Smooth muscle cell (in vitro differentiated cells): ENCODE measurements at regions not wholly inside any gene's neighbourhood (a gene's known extent, or its start where the extent isn't known, plus 50 kb on each side); places are given as distances from the start of the nearest gene placed in this dataset.

Source experiments
- DNase-seq: peaks from one replicate; lab custom pipeline; 2025; ENCODE audit not compliant: unreplicated experiment; lab: John Stamatoyannopoulos, UW
- H2AFZ ChIP-seq: fragments of 200-600 bp; sonication (generic); 2 replicates; pipeline ENCODE4 v1.6.0; 2016; ENCODE audit warnings: antibody characterized with exemption, low read depth, mild to moderate bottlenecking
- H3F3A ChIP-seq: fragments of 200-600 bp; sonication (generic); 2 replicates; pipeline ENCODE4 v1.6.0; 2017; ENCODE audit warnings: antibody characterized with exemption, low read depth
- H3K27ac ChIP-seq: fragments of 200-600 bp; sonication (generic); 2 replicates; pipeline ENCODE4 v1.5.1; 2016; ENCODE audit warnings: low read depth, mild to moderate bottlenecking
- H3K27me3 ChIP-seq: fragments of 200-600 bp; sonication (generic); 2 replicates; pipeline ENCODE4 v1.6.1; 2016; ENCODE audit warnings: low read depth, mild to moderate bottlenecking
- H3K36me3 ChIP-seq: fragments of 200-600 bp; sonication (generic); 2 replicates; pipeline ENCODE4 v1.5.1; 2016; ENCODE audit warnings: low read depth
- H3K4me1 ChIP-seq: fragments of 200-600 bp; sonication (generic); 2 replicates; pipeline ENCODE4 v1.5.1; 2016; ENCODE audit warnings: low read depth
- H3K4me2 ChIP-seq: fragments of 200-600 bp; sonication (generic); 2 replicates; pipeline ENCODE4 v1.6.0; 2016; ENCODE audit warnings: mild to moderate bottlenecking
- H3K4me3 ChIP-seq: fragments of 200-600 bp; sonication (generic); 2 replicates; pipeline ENCODE4 v1.5.1; 2016; ENCODE audit warnings: mild to moderate bottlenecking
- H3K79me2 ChIP-seq: fragments of 200-600 bp; sonication (generic); 2 replicates; pipeline ENCODE4 v1.6.0; 2016; ENCODE audit warnings: low read depth, mild to moderate bottlenecking
- H3K9ac ChIP-seq: fragments of 200-600 bp; sonication (generic); 2 replicates; pipeline ENCODE4 v1.6.0; 2016; ENCODE audit warnings: low read depth
- H3K9me3 ChIP-seq: fragments of 200-600 bp; sonication (generic); replicated peaks from 2 replicates; pipeline ENCODE4 v1.5.1; 2016; ENCODE audit warnings: low read depth
- H4K20me1 ChIP-seq: fragments of 200-600 bp; sonication (generic); 2 replicates; pipeline ENCODE4 v1.6.0; 2016; ENCODE audit warnings: low read depth
- CTCF ChIP-seq: fragments of 200-600 bp; sonication (generic); IDR thresholded peaks from 2 replicates; pipeline ENCODE4 v1.5.1; 2017; ENCODE audit warnings: borderline replicate concordance, mild to moderate bottlenecking, antibody characterized with exemption; ENCODE audit not compliant: insufficient read depth, poor library complexity, severe bottlenecking
- WGBS: methylation state at CpG from one replicate; pipeline ENCODE4 v1.1.7; 2016; ENCODE audit warnings: low lambda C conversion rate; 5-methylcytosine and 5-hydroxymethylcytosine counted together

GRCh38 chr5:2263763-2264162, 381.0 kb upstream of the IRX4 start:
- Histone ChIP-seq H3K27me3 (no peaks in the 10 kb centered on the region), H3K9ac (no peak overlapping the region), H3K36me3 (no peaks in the 10 kb centered on the region), H2AFZ (no peak overlapping the region), H3F3A (no peaks in the 10 kb centered on the region), H4K20me1 (no peaks in the 10 kb centered on the region), H3K4me3 (no peak overlapping the region), H3K79me2 (no peaks in the 10 kb centered on the region), H3K9me3 (no peaks in the 10 kb centered on the region), H3K4me1 (no peaks in the 10 kb centered on the region), H3K27ac (no peak overlapping the region), H3K4me2 (no peak overlapping the region)
- 89% methylated on average over 12 of the region's 12 CpGs for WGBS
- TF ChIP-seq CTCF: no peak
- no peak for DNase-seq

GRCh38 chr5:2262620-2263019, 379.9 kb upstream of the IRX4 start:
- Histone ChIP-seq H3K4me1 (no peaks in the 10 kb centered on the region), H3F3A (no peaks in the 10 kb centered on the region), H4K20me1 (no peaks in the 10 kb centered on the region), H3K4me2 (no peak overlapping the region), H3K4me3 (no peak overlapping the region), H3K27me3 (no peaks in the 10 kb centered on the region), H3K36me3 (no peaks in the 10 kb centered on the region), H2AFZ (no peak overlapping the region), H3K9me3 (no peaks in the 10 kb centered on the region), H3K27ac (no peak overlapping the region), H3K9ac (no peak overlapping the region), H3K79me2 (no peaks in the 10 kb centered on the region)
- 85% methylated on average over 9 of the region's 9 CpGs for WGBS
- no peak for DNase-seq
- TF ChIP-seq CTCF: no peak

- Histone ChIP-seq H3F3A (no peaks in the 10 kb centered on the region), H3K36me3 (no peaks in the 10 kb centered on the region), H3K9ac (no peak overlapping the region), H3K27me3 (no peaks in the 10 kb centered on the region), H3K4me2 (no peak overlapping the region), H3K27ac (no peak overlapping the region), H3K4me1 (no peaks in the 10 kb centered on the region), H3K9me3 (no peaks in the 10 kb centered on the region), H2AFZ (no peak overlapping the region), H4K20me1 (no peaks in the 10 kb centered on the region), H3K79me2 (no peaks in the 10 kb centered on the region), H3K4me3 (no peak overlapping the region)
- DNase-seq: no peak
- WGBS: 90% methylated on average over 28 of the region's 32 CpGs
- no peak for TF ChIP-seq CTCF
These were observed 378.4 kb upstream of the IRX4 start for GRCh38 chr5:2261004-2261703.
